Activated T-cell treated with anti-CD3 and anti-CD28 coated beads, Interleukin-2, amount 50 U/mL, for 24 hours (primary cell): ENCODE measurements at regions not wholly inside any gene's neighbourhood (a gene's known extent, or its start where the extent isn't known, plus 50 kb on each side); places are given as distances from the start of the nearest gene placed in this dataset.

Source experiments
- DNase-seq: peaks from one replicate; pipeline ENCODE4 v3.0.0-alpha.2; 2020
- H3K27ac Mint-ChIP-seq: 2 replicates; pipeline ENCODE4 v1.8.0; 2020; ENCODE audit warnings: mild to moderate bottlenecking, mixed read lengths
- H3K27me3 Mint-ChIP-seq: 2 replicates; pipeline ENCODE4 v1.8.0; 2020; ENCODE audit warnings: mixed read lengths
- H3K36me3 Mint-ChIP-seq: 2 replicates; pipeline ENCODE4 v1.8.0; 2020; ENCODE audit warnings: low read depth, mixed read lengths
- H3K4me1 Mint-ChIP-seq: 2 replicates; pipeline ENCODE4 v1.8.0; 2020; ENCODE audit warnings: low read depth, mixed read lengths
- H3K4me3 Mint-ChIP-seq: 2 replicates; pipeline ENCODE4 v1.8.0; 2020; ENCODE audit warnings: mild to moderate bottlenecking, moderate library complexity, mixed read lengths
- H3K9me3 Mint-ChIP-seq: 2 replicates; pipeline ENCODE4 v1.8.0; 2020; ENCODE audit warnings: mixed read lengths

DNA sequence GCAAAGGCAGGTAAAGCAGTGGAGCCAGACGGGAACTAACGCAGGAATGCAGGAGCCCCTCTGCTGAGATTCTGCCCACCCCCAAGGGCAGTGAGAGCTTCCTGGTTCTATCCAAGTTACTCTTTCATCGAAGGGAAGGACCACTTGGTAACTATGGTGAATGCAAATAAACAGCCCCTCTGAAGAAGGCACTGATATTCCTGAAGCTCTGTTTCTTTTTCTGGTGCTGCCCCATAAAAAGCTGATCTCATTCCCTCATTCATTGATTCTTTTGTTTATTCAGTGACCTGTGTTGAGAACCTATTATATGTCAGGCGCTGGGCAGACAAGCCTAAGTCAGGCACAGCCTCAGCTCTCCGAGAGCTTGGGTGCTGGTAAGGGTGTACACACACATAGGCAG is 217.3 kb downstream of the SNX10 start:
- H3K9me3 Mint-ChIP-seq = peaks cover 4% of the 10 kb centered on the region
- no peak overlapping the region for H3K27ac Mint-ChIP-seq
- no peak overlapping the region for H3K4me3 Mint-ChIP-seq
- H3K27me3 Mint-ChIP-seq = peaks cover 12% of the 10 kb centered on the region
- DNase-seq = no peak
- no peaks in the 10 kb centered on the region for H3K4me1 Mint-ChIP-seq
- H3K36me3 Mint-ChIP-seq = no peaks in the 10 kb centered on the region

DNA sequence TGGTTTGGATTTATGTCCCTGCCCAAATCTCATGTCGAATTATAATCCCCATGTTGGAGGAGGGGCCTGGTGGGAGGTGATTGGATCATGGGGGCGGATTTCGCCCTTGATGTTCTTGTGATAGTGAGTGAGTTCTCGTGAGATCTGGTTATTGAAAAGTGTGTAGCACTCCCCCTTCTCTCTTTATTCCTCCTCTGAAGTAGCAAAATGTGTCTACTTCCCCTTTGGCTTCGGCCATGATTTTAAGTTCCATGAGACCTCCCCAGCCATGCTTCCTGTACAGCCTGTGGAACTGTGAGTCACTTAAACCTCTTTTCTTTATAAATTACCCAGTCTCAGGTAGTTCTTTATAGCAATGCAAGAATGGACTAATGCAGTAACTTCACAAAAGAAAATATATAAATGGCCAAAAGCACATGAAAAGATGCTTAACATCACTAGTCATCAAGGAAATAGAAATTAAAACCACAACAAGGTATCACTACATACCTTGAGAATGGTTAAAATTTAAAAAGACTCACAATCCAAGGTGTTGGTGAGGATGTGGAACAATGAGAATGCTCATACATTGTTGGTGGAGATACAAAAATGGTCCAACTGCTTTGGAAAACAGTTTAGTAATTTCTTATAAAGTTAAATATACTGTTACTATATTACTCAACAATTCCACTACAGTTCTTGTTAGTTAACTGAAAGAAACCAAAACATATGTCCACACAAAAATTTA is 218.7 kb downstream of the SNX10 start:
- DNase-seq = no peak
- Mint-ChIP-seq H3K9me3 (peaks cover 4% of the 10 kb centered on the region), H3K4me1 (no peaks in the 10 kb centered on the region), H3K27ac (no peak overlapping the region), H3K27me3 (peaks cover 12% of the 10 kb centered on the region), H3K36me3 (no peaks in the 10 kb centered on the region), H3K4me3 (no peak overlapping the region)

GRCh38 chr7:26511866-26512265 is 220.2 kb downstream of the SNX10 start:
- Mint-ChIP-seq H3K27me3 (peaks cover 14% of the 10 kb centered on the region), H3K9me3 (peaks cover 4% of the 10 kb centered on the region), H3K4me1 (no peaks in the 10 kb centered on the region), H3K4me3 (no peak overlapping the region), H3K36me3 (no peaks in the 10 kb centered on the region), H3K27ac (no peak overlapping the region)
- no peak for DNase-seq

DNA sequence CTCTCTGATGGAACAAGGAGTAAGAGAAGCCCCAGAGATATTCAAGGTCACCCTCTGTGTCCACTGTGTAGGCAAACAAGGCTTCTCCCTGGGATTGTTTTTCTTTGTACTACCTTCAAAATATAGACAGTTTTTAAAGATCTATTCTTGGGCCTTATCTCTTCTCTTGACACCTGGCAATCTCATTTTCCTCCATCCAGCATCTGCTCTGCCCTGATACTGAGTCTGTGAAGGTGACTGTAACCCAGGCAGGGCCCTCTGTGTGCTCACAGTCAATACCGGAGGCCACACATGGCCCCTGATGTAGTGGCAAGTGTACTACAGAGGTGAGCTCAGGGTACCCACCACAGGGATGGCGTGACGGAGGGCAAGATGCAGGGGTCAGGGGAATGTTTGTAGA is 221.1 kb downstream of the SNX10 start:
- Mint-ChIP-seq H3K9me3 (peaks cover 4% of the 10 kb centered on the region), H3K27me3 (peaks cover 9% of the 10 kb centered on the region), H3K4me3 (no peak overlapping the region), H3K27ac (no peak overlapping the region), H3K36me3 (no peaks in the 10 kb centered on the region), H3K4me1 (no peaks in the 10 kb centered on the region)
- DNase-seq = no peak

DNA sequence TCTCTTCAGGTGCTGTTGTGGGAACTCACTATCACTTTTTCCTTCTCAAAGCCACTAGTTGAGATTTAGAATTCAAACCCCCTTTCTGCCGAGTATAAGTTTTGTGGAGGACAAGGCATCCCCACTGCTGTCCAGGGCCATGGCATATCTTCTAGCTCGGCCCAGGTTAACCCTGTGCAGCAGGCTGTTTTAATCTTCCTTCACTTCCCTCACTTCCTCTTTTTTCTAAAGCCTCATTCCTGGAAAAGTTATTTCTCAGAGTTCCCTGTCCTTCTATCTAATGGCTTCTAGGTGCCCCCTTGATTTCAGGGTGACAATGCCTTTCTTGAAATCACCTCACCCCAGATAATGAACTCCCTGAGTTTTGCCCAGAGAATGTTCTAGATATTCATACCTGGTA is 222.3 kb downstream of the SNX10 start:
- no peaks in the 10 kb centered on the region for H3K4me1 Mint-ChIP-seq
- H3K9me3 Mint-ChIP-seq = peaks cover 4% of the 10 kb centered on the region
- H3K27me3 Mint-ChIP-seq = peaks cover 9% of the 10 kb centered on the region
- no peaks in the 10 kb centered on the region for H3K36me3 Mint-ChIP-seq
- no peak overlapping the region for H3K27ac Mint-ChIP-seq
- DNase-seq = no peak
- no peak overlapping the region for H3K4me3 Mint-ChIP-seq

DNA sequence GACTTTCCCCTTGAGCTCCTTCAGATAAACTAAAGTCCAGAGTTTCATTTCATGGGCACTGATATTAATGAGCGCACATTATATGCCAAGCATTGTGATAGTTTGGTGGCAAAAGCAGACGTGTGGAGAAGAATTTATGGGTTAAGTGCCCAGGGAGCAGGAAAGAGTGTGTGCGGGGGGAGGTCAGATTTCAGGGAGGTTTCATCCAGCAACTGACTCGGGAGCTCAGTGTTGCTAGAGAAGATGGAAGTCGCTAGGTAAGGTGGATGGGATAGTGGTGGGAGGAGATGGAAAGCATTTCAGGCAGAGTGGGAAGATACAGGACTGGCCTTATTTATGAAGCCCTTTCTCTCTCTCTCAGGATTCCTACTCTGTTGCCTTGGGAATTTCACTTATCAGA is 223.0 kb downstream of the SNX10 start:
- Mint-ChIP-seq H3K4me3 (no peak overlapping the region), H3K4me1 (no peaks in the 10 kb centered on the region), H3K27ac (no peak overlapping the region), H3K27me3 (peaks cover 9% of the 10 kb centered on the region), H3K36me3 (no peaks in the 10 kb centered on the region), H3K9me3 (peaks cover 4% of the 10 kb centered on the region)
- no peak for DNase-seq

DNA sequence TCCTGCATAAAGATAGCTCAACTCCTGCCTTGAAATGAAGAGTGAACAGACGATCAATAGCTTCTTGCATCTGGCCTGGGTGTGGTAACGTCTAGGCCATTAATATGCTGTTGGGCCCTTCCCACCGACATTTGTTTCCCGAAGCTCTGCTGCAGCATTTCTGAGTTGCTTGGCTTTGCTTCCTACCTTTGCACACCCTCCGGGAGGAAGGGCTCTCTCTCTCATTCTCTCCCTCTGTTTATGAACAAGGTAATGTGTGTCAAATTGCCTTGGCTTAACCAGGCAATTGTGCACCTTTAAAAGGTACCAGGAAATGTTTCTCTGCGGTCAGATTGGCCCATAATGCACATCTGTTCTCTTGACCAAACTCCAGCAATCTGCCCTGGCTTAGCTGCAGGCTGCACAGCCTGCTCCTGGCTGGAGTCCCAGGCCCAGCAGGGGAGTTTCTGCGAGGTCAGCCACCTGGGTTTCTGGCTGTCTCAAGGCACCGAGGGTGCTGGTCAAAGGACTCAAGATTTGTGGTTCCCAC is 223.7 kb downstream of the SNX10 start:
- Mint-ChIP-seq H3K27me3 (peaks cover 9% of the 10 kb centered on the region), H3K36me3 (no peaks in the 10 kb centered on the region), H3K9me3 (peaks cover 2% of the 10 kb centered on the region), H3K4me3 (no peak overlapping the region), H3K4me1 (no peaks in the 10 kb centered on the region), H3K27ac (no peak overlapping the region)
- no peak for DNase-seq

- Mint-ChIP-seq H3K27ac (no peak overlapping the region), H3K9me3 (peaks cover 5% of the 10 kb centered on the region), H3K4me3 (no peak overlapping the region), H3K27me3 (peaks cover 11% of the 10 kb centered on the region), H3K36me3 (no peaks in the 10 kb centered on the region), H3K4me1 (no peaks in the 10 kb centered on the region)
- no peak for DNase-seq
Measured at GRCh38 chr7:26520483-26520882, 228.8 kb downstream of the SNX10 start.

- Mint-ChIP-seq H3K9me3 (peaks cover 5% of the 10 kb centered on the region), H3K4me3 (no peak overlapping the region), H3K36me3 (no peaks in the 10 kb centered on the region), H3K4me1 (no peaks in the 10 kb centered on the region), H3K27me3 (peaks cover 6% of the 10 kb centered on the region), H3K27ac (no peak overlapping the region)
- no peak for DNase-seq
Measured at GRCh38 chr7:26522633-26523032, 231.0 kb downstream of the SNX10 start.

- H3K36me3 Mint-ChIP-seq = no peaks in the 10 kb centered on the region
- DNase-seq = no peak
- H3K27ac Mint-ChIP-seq = no peak overlapping the region
- no peaks in the 10 kb centered on the region for H3K4me1 Mint-ChIP-seq
- H3K9me3 Mint-ChIP-seq = peaks cover 5% of the 10 kb centered on the region
- peaks cover 18% of the 10 kb centered on the region for H3K27me3 Mint-ChIP-seq
- H3K4me3 Mint-ChIP-seq = no peak overlapping the region
Measured at GRCh38 chr7:26525398-26526264, 234.0 kb downstream of the SNX10 start.

- Mint-ChIP-seq H3K4me1 (no peaks in the 10 kb centered on the region), H3K36me3 (no peaks in the 10 kb centered on the region), H3K9me3 (peaks cover 5% of the 10 kb centered on the region), H3K4me3 (no peak overlapping the region), H3K27me3 (peaks cover 23% of the 10 kb centered on the region), H3K27ac (no peak overlapping the region)
- DNase-seq = no peak
Measured at GRCh38 chr7:26526265-26526587, 234.6 kb downstream of the SNX10 start.

GRCh38 chr7:26531926-26532325 is 240.3 kb downstream of the SNX10 start:
- H3K4me1 Mint-ChIP-seq = peaks cover 5% of the 10 kb centered on the region
- no peaks in the 10 kb centered on the region for H3K36me3 Mint-ChIP-seq
- H3K27me3 Mint-ChIP-seq = peaks cover 62% of the 10 kb centered on the region
- H3K4me3 Mint-ChIP-seq = no peak overlapping the region
- no peak overlapping the region for H3K27ac Mint-ChIP-seq
- no peak for DNase-seq
- H3K9me3 Mint-ChIP-seq = no peaks in the 10 kb centered on the region

- H3K27me3 Mint-ChIP-seq = peaks cover 68% of the 10 kb centered on the region
- DNase-seq = no peak
- H3K27ac Mint-ChIP-seq = no peak overlapping the region
Measured at GRCh38 chr7:26532471-26532870, 240.8 kb downstream of the SNX10 start.

GRCh38 chr7:26533217-26533616 is 241.6 kb downstream of the SNX10 start:
- Mint-ChIP-seq H3K27ac (no peak overlapping the region), H3K36me3 (no peaks in the 10 kb centered on the region), H3K4me3 (no peak overlapping the region), H3K27me3 (peaks cover 70% of the 10 kb centered on the region), H3K4me1 (peaks cover 5% of the 10 kb centered on the region), H3K9me3 (no peaks in the 10 kb centered on the region)
- no peak for DNase-seq

More at GRCh38 chr7:26532471-26532870, 240.8 kb downstream of the SNX10 start:
- Mint-ChIP-seq H3K4me3 (no peak overlapping the region), H3K9me3 (no peaks in the 10 kb centered on the region), H3K36me3 (no peaks in the 10 kb centered on the region), H3K4me1 (peaks cover 5% of the 10 kb centered on the region)
